ENCODE measurements at regions not wholly inside any gene's neighbourhood (a gene's known extent, or its start where the extent isn't known, plus 50 kb on each side); places are given as distances from the start of the nearest gene placed in this dataset.

DNA sequence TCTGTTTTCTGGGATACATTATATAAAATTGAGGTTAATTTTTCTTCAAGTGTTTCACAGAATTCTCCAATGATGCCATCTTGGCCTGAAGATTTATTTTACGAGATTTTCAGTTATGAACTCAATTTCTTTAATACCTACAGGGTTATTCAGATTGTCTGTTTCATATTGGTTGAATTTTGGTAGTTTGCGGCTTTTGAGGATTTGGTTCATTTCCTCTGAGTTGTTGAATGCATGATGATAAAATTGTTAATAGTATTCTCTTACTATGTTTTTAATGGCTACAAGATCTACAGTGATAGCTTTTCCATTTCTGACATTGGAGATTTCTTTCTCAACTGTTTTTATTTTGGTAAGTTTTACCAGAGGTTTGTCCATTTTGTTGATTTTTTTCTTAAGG is 63.9 kb upstream of the PTPRG start:
- H3K4me3 ChIP-seq (replicated peaks; ENCODE audit: low read depth, low read length), result no peak overlapping the region
- TF ChIP-seq, protein P1, sequence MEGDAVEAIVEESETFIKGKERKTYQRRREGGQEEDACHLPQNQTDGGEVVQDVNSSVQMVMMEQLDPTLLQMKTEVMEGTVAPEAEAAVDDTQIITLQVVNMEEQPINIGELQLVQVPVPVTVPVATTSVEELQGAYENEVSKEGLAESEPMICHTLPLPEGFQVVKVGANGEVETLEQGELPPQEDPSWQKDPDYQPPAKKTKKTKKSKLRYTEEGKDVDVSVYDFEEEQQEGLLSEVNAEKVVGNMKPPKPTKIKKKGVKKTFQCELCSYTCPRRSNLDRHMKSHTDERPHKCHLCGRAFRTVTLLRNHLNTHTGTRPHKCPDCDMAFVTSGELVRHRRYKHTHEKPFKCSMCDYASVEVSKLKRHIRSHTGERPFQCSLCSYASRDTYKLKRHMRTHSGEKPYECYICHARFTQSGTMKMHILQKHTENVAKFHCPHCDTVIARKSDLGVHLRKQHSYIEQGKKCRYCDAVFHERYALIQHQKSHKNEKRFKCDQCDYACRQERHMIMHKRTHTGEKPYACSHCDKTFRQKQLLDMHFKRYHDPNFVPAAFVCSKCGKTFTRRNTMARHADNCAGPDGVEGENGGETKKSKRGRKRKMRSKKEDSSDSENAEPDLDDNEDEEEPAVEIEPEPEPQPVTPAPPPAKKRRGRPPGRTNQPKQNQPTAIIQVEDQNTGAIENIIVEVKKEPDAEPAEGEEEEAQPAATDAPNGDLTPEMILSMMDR (IDR thresholded peaks at IDR 0.05; ENCODE audit: low read depth, low read length, missing control alignments), result no peak
- DNase-seq (ENCODE audit: extremely low read depth, low read depth), result no peak

DNA sequence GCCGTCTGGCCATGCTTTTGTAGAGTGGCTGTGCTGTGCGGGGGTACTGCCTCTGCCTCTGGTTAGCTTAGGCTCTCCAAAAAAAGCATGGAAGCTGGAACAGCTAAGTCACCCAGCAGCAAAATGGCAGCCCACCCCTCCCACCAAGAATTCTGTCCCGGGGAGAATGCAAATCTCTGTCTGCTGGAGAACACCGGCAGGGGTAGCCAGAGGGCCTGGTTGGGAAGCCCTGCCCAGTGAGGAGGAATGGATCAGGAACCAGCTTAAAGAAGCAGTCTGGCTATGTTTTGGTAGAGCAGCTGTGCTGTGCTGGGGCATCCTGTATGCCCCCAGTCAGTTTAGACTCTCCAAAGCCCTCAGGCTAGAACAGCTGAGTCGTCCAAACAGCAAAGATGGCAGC is 56.2 kb upstream of the PTPRG start:
- H3K4me3 ChIP-seq (replicated peaks; ENCODE audit: low read depth, low read length), result no peak overlapping the region
- no peak for DNase-seq (ENCODE audit: extremely low read depth, low read depth)
- TF ChIP-seq, protein P1 (IDR thresholded peaks at IDR 0.05; ENCODE audit: low read depth, low read length, missing control alignments), result no peak

GRCh38 chr3:61507946-61508345 is 53.4 kb upstream of the PTPRG start:
- H3K4me3 ChIP-seq (replicated peaks; ENCODE audit: low read depth, low read length), result no peak overlapping the region
- DNase-seq (ENCODE audit: extremely low read depth, low read depth), result no peak
- TF ChIP-seq, protein P1 (IDR thresholded peaks at IDR 0.05; ENCODE audit: low read depth, low read length, missing control alignments), result no peak

Measured in HFF-Myc (cell line).